Bronchial epithelial cell (primary cell): ENCODE measurements at regions not wholly inside any gene's neighbourhood (a gene's known extent, or its start where the extent isn't known, plus 50 kb on each side); places are given as distances from the start of the nearest gene placed in this dataset.

Experiments
- DNase-seq: peaks from one replicate; pipeline ENCODE4 v3.0.0-alpha.2; 2010; ENCODE audit warnings: low read depth
- FAIRE-seq: peaks from 2 replicates; lab custom pipeline; 2011; peaks lifted over from hg19 to GRCh38; lab: Jason Lieb, UNC
- H3K27me3 ChIP-seq: 2 replicates; pipeline ENCODE4 v1.5.1; 2011; ENCODE audit warnings: low read length; ENCODE audit not compliant: control insufficient read depth, insufficient read depth
- H3K36me3 ChIP-seq: 2 replicates; pipeline ENCODE4 v1.5.1; 2011; ENCODE audit warnings: low read length; ENCODE audit not compliant: control insufficient read depth, insufficient read depth
- H3K4me3 ChIP-seq: 2 replicates; pipeline ENCODE4 v1.5.1; 2011; ENCODE audit warnings: mild to moderate bottlenecking, low read depth, low read length, control low read depth
- TF ChIP-seq, protein P1 (sequence below): IDR thresholded peaks from 2 replicates; pipeline ENCODE4 v1.5.1; 2011; ENCODE audit warnings: mild to moderate bottlenecking, moderate library complexity, low read length, control low read depth, inconsistent platforms; ENCODE audit not compliant: insufficient read depth, severe bottlenecking

DNA sequence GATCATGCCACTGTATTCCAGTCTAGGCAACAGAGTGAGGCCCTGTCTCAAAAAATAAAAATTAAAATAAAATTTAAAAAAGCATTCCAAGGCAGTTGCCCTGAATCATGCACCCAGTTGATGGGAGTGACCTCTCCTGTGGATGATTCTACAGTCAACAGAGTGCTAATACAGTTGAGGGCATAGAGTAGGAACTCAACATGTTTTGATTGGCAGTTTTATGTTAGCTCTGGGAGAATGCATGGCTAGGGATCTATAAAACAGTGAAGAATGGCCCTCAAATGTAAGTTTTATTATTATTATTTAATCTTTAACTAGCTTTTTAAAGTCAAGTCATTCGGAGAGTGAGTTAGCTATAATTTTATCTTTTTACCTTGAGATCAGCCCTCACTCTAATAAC, 228.5 kb upstream of the ITGA4 start:
- DNase-seq (no peak), FAIRE-seq (no peak)
- Histone ChIP-seq H3K4me3 (no peak overlapping the region), H3K36me3 (no peaks in the 10 kb centered on the region), H3K27me3 (no peaks in the 10 kb centered on the region)
- TF ChIP-seq, protein P1, sequence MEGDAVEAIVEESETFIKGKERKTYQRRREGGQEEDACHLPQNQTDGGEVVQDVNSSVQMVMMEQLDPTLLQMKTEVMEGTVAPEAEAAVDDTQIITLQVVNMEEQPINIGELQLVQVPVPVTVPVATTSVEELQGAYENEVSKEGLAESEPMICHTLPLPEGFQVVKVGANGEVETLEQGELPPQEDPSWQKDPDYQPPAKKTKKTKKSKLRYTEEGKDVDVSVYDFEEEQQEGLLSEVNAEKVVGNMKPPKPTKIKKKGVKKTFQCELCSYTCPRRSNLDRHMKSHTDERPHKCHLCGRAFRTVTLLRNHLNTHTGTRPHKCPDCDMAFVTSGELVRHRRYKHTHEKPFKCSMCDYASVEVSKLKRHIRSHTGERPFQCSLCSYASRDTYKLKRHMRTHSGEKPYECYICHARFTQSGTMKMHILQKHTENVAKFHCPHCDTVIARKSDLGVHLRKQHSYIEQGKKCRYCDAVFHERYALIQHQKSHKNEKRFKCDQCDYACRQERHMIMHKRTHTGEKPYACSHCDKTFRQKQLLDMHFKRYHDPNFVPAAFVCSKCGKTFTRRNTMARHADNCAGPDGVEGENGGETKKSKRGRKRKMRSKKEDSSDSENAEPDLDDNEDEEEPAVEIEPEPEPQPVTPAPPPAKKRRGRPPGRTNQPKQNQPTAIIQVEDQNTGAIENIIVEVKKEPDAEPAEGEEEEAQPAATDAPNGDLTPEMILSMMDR, result no peak

DNA sequence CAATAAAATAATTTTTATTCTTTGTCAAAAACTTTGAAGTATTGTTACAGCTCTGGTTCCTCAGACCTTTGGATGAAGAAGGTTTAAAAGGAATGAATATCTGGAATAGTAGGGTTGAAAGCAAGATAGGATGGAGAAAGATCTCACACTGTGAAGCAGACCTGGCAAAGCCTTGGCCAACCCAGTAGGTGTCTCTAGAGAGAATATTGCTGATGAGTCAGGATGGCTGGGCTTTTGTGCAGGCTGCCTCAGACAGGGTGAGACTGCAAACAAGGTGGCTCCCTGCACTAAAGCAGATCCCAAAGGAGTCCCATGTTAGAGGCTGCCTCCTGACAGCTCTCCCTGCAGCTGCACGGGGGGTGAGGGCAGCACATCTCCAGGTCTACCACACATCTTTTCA, 226.0 kb upstream of the ITGA4 start:
- DNase-seq (peak; percentile 41), FAIRE-seq (no peak)
- TF ChIP-seq, protein P1, result peak; percentile 7
- Histone ChIP-seq H3K4me3 (no peak overlapping the region), H3K36me3 (no peaks in the 10 kb centered on the region), H3K27me3 (no peaks in the 10 kb centered on the region)

DNA sequence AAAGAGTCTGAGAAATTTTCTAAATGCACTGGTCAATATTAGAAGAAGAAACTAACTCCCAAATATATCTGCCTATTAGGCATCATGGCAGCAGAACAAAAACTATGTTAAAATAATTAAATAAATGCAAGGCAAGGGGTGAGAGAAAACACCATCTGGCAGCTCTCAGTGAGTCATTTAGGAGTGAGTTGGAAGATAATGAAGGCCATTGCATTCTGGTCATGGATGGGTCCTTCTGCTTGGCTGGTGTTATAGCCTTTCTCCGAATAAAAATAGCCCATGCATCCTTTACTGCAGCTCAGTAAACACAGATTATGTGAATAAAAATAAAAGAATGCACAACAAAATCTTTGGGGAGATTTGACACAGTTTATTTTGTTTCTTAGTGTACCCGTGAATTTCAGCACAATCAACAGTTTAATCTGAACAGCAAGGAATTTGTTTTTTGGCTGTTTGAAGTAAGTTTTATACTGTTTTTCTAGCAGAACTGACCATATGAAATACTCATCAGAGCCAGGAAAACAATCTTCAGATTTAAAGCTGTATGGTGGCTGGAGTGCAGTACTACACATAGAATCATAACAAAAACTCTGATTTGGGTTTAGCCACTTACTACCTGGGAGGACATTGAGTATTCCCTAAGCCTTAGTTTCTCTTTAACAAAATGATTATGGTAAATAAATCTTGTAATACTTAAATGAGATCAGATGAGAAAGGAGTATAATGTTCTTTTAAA, 225.1 kb upstream of the ITGA4 start:
- Histone ChIP-seq H3K4me3 (no peak overlapping the region), H3K36me3 (no peaks in the 10 kb centered on the region), H3K27me3 (no peaks in the 10 kb centered on the region)
- FAIRE-seq (no peak), DNase-seq (no peak)
- TF ChIP-seq, protein P1, result no peak

DNA sequence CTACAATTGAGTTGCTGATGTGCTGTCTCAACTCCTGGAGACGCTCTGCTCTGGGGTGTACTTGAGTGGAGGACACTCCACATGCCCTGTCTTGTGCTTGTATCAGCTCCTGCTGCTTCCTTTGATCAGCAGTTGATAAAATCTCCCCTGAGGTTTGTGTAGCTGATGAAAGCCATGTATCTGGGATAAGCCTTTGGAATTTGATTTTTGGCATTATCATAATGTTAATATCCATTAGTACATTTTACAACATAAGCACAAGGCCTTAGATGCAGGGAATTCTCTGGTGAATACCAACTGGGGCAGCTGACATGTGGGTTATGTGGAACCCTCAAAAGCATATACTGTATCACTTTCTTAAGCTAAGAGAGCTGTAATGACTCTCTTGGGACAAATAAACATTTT, 222.7 kb upstream of the ITGA4 start:
- no peaks in the 10 kb centered on the region for H3K27me3 ChIP-seq
- TF ChIP-seq, protein P1, result no peak
- no peaks in the 10 kb centered on the region for H3K36me3 ChIP-seq
- H3K4me3 ChIP-seq, result no peak overlapping the region
- DNase-seq (no peak), FAIRE-seq (no peak)

DNA sequence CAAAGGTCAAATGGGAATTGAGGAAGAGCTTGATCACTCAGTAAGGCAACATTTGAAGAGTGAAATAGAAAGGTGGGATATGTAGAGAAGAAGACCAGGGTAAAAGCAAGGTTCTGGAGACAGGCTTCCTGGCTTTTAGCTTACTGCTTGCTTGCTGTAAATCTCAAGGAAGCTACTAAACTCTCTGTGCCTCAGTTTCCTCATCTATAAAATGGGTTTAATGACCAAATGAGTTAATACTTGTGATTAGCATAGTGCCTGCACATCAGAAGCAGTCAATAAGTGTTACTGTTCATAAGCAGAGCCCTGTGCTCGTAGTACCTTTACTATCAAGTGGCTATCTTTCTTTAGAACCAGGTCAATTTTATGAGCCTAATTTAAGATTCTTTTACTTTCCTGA, 222.2 kb upstream of the ITGA4 start:
- Histone ChIP-seq H3K4me3 (no peak overlapping the region), H3K36me3 (no peaks in the 10 kb centered on the region), H3K27me3 (no peaks in the 10 kb centered on the region)
- TF ChIP-seq, protein P1, result no peak
- DNase-seq, result no peak
- no peak for FAIRE-seq
